Vagina (tissue), 2 donors: ENCODE measurements at regions not wholly inside any gene's neighbourhood (a gene's known extent, or its start where the extent isn't known, plus 50 kb on each side); places are given as distances from the start of the nearest gene placed in this dataset.

Source experiments
- CTCF ChIP-seq, 3 experiments: fragments of 450-650 bp in 2 of 3; fragments of 200-600 bp in 1 of 3; sonication (generic) in 1 of 3; IDR thresholded peaks; one replicate each; pipeline ENCODE4 v1.5.1; 2017 to 2019; ENCODE audit warnings: antibody characterized with exemption in 3 of 3, mild to moderate bottlenecking in 2 of 3, moderate library complexity in 2 of 3
- POLR2A ChIP-seq, 2 donors: fragments of 450-650 bp; IDR thresholded peaks; one replicate each; pipeline ENCODE4 v1.6.1; 2017; ENCODE audit warnings: antibody characterized with exemption in 2 of 2, mild to moderate bottlenecking in 2 of 2, moderate library complexity in 2 of 2

- TF ChIP-seq POLR2A (IDR thresholded peaks at IDR 0.05), result no peak
- no peak for TF ChIP-seq CTCF (IDR thresholded peaks at IDR 0.05)
These were observed 66.6 kb upstream of the TAB2 start for GRCh38 chr6:149250951-149251350.
